ENCODE measurements at regions not wholly inside any gene's neighbourhood (a gene's known extent, or its start where the extent isn't known, plus 50 kb on each side); places are given as distances from the start of the nearest gene placed in this dataset.

GRCh38 chr5:5638211-5638610 is 215.7 kb downstream of the ICE1 start:
- DNase-seq (ENCODE audit: low read depth, low spot score), result no peak

DNA sequence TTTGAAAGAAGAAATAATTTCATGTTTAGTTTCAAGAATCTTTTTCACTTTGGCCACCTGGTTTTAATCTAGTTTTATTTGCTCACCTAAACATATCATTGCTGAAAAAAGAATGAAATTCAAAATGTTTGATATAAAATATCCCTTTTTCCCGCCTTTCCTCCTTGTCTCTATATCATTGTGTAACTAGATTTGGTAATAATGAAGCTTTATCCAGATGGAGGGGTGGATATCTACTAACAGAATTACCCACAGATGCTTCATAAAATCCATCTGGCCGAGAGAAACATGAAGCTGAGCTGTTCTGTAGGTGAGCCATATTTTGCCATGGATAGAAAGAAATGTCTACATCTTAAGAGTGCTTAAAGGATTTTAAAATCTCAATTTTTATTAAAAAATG is 214.7 kb downstream of the ICE1 start:
- no peak for DNase-seq (ENCODE audit: low read depth, low spot score)

- DNase-seq (ENCODE audit: low read depth, low spot score), result no peak
These were observed 212.3 kb downstream of the ICE1 start for GRCh38 chr5:5634817-5635216.

DNA sequence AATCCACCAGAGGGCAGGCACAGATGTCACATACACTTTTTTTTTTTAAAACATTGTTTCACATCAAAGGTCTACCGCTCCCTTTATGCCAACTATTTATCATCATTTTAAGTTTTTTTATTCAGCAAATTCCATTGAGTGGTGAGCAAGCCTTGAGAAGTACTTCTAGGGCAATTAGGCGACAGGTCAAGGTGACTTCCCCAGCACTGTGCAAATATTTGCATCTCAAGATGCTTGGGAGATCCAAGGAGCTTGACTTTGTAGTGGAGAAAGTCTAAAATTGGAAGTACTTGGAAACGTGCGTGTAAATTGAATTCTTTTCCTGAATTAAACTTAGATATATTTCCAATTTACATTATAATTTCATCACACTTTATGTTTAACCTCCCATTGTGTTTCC is 211.1 kb downstream of the ICE1 start:
- no peak for DNase-seq (ENCODE audit: low read depth, low spot score)

DNA sequence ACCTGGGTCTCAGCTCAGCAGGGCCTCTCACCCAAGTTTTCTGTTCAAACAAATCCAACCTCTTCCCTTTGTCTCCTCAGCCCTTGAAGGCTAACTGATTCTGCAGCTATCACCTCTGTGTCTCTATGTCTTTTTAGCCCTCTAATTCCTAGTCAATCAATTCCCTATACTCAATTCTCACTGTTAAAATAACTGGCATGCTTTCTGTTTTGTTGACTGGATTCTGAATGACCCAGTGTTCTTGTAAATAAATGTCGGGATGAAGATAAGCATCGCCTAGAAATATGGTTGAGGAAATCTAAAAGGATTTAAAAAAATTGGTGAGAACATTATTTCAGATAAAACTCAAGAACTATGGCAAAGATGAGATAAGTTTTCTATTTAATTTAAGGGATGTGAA is 210.2 kb downstream of the ICE1 start:
- no peak for DNase-seq (ENCODE audit: low read depth, low spot score)

DNA sequence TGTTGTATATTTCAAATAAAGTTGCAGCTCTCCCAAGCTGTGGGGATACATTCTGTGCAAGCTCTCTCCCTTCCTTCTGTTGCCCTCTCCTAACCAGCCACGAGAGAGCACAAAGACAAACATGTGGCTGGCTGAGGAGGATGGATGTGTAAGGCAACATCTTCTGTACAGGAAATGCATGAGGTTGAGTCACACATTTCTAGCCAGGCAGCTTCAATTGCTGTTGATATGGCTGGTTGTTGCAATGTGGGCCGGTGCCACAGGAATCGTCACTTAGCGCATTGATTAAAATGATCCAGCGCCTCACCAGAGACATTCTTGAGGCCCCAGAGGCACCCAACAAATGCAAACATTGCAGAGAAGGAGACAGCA is 207.1 kb downstream of the ICE1 start:
- DNase-seq (ENCODE audit: low read depth, low spot score), result no peak

GRCh38 chr5:5628866-5629606 is 206.6 kb downstream of the ICE1 start:
- DNase-seq (ENCODE audit: low read depth, low spot score), result no peak

GRCh38 chr5:5626412-5626811 is 203.9 kb downstream of the ICE1 start:
- no peak for DNase-seq (ENCODE audit: low read depth, low spot score)

DNA sequence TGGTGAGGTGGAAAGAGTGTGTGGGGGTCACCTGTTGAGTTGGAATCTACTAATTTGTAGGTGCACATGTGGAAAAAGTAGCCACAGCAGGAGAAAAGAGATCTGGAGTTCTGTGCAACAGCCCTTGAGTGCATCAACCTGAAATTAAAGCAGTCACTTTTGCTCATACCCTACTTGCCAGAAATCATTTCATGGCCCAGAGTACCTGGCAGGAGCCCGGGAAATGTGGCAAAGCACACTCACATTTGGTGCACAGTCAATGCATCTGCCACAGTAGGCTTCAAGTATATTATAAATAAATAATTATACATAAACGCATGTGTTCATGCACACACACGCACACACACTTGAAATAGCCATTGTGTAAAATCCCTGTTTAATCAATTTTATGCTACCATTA is 203.0 kb downstream of the ICE1 start:
- DNase-seq (ENCODE audit: low read depth, low spot score), result no peak

DNA sequence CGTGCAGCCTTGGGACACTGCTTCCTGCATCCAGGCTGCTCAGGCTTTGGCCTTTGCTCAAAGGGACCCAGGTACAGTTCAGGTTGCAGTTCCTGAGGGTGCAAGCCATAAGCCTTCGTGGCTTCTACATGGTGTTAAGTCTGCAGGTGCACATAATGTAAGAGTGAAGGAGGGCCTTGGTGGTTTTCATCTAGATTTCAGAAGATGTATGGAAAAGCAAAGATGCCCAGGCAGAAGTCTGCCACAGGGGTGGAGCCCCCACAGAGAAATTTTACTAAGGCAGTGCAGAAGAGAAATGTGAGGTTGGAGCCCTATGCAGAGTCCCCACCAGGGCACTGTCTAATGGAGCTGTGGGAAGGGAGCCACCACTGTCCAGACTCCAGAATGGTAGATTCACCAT is 200.9 kb downstream of the ICE1 start:
- DNase-seq (ENCODE audit: low read depth, low spot score), result no peak

- no peak for DNase-seq (ENCODE audit: low read depth, low spot score)
These were observed 200.3 kb downstream of the ICE1 start for GRCh38 chr5:5622806-5623205.

DNA sequence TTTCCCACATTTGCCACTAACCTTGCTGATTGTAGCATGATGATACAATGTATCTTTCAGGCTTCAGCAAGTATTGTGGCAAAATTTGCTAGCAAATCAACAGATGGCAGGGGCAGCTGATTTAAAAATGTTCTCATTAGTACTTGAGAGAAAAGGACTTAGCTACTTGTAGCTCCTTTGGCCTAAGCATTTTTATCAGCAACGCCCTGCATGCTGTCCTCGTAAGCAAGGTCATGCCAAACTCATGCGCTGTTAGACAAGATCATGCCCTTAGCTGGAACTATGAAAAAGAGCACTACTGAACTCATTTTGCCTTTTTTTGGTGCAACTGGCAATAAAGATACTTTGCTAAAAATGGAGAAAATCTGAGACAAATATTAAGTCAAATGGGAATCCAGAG is 197.1 kb downstream of the ICE1 start:
- no peak for DNase-seq (ENCODE audit: low read depth, low spot score)

DNA sequence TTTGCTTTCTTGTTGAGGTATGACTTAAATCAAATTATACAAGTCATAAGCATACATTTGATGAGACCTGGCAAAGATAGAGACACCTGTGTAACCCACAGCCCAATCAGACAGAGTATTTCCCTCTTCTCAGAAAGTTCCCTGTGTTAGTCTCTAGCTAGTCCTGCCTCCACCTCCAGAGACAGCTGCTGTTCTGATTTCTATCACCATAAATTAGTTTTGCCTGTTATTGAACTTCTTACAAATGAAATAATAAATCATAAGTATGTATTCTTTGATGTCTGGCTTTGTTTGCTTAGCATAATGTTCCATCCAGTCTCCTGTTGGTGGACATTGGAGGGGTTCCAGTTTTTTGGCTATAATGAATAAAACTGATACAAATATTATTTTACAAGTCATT is 194.5 kb downstream of the ICE1 start:
- DNase-seq (ENCODE audit: low read depth, low spot score), result no peak

DNA sequence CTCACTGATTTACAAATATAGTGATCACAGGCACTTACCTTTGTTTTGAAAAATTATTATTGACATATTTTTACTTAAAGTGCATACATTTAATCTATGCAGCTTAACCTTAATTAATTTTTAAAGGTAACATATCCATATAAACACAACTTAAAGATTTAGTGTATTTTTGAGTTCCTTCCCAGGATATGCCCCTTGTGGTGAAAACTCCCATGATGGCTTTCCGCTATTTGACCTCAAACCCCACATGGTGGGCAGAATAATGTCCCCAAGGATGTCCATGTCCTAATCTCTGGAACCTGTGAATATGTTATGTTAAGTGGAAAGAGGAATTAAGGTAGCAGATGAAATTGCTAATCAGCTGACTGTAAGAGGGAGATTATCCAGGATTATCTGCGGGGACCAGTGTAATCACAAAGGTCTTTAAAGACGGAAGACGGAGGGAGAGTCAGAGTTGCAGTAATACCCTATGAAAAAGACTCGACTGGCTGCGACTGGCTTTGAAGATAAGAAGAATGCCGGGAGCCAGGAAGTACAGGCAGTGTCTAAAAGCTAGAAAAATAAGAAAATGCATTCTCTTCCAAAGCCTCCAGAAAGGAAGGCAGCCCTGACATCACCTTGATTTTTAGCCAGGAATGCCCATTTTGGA is 193.9 kb downstream of the ICE1 start:
- DNase-seq (ENCODE audit: low read depth, low spot score), result no peak

- DNase-seq (ENCODE audit: low read depth, low spot score), result no peak
These were observed 193.1 kb downstream of the ICE1 start for GRCh38 chr5:5615569-5615968.

DNA sequence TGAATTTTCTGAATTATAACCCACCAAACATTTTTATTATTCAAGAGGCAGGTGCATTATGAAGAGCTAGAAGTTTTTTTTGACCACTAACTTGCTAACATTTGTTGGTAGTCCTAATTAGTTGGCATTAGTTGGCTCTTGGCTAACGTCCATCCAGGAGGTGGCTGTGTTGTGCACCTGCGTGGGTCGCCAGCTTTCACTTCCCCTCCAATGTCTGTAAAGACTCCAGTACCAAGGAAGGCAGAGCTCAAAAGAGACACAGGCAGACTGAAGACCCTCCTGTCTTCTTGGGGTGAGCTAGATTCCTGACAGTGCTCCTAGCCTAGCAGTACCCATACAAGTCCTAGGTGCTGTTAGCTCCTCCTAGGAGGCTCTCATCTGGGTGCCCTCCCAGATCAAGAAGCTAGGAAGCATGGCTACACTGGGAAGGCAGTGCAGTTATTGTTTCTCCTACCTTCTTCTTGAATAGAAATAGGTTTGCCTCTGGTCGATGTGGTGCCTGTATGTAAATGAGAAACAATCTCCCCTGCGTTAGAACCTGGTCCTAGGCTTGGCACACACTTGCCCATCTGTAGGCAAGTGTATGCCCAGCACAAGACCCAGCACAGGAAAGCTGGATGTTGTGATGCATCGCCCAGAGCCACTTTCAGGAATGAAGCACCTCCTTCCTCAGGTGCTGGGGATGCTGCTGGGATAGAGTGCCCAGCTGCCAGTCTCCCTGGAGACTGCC is 190.9 kb downstream of the ICE1 start:
- DNase-seq (ENCODE audit: low read depth, low spot score), result no peak

GRCh38 chr5:5612096-5612495 is 189.6 kb downstream of the ICE1 start:
- no peak for DNase-seq (ENCODE audit: low read depth, low spot score)

- DNase-seq (ENCODE audit: low read depth, low spot score), result no peak
These were observed 187.5 kb downstream of the ICE1 start for GRCh38 chr5:5609935-5610334.

- DNase-seq (ENCODE audit: low read depth, low spot score), result no peak
These were observed 182.8 kb downstream of the ICE1 start for GRCh38 chr5:5605170-5605764.

- DNase-seq (ENCODE audit: low read depth, low spot score), result no peak
These were observed 180.1 kb downstream of the ICE1 start for GRCh38 chr5:5602554-5602953.

- DNase-seq (ENCODE audit: low read depth, low spot score), result no peak
These were observed 176.2 kb downstream of the ICE1 start for GRCh38 chr5:5598547-5599113.

DNA sequence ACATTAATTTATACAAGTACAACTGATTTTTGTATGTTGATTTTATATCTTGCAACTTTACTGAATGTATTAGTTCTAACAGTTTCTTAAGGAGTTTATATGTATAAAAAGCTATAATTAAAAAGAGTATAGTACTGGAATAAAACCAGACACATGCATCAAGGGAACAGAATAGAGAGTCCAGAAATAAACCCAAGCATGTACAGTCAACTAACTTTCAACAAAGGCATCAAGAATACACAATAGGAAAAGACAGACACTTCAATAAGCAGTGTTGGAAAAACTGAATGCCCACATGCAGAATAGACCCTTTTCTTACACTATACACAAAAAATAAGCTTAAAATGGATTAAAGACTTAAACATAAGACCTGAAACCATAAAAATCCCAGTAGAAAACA is 170.9 kb downstream of the ICE1 start:
- no peak for DNase-seq (ENCODE audit: low read depth, low spot score)
